Activated T-helper 1 cell treated with anti-CD3 and anti-CD28 coated beads, Interleukin-12 subunit alpha, Interleukin-12 subunit beta, Interleukin-2, Interleukin-4 antibody, amounts not matched to agents 30 ng/mL and 10 ng/mL and 1 ng/mL, durations not matched to agents 14 hours and 24 hours and 36 hours (primary cell): ENCODE measurements at regions not wholly inside any gene's neighbourhood (a gene's known extent, or its start where the extent isn't known, plus 50 kb on each side); places are given as distances from the start of the nearest gene placed in this dataset.
"Not testable (repeated sequence)": the region's sequence is repeated elsewhere in the genome, so short reads cannot be mapped to it uniquely, and the experiment has no call there.

Experiments
- DNase-seq: peaks from one replicate; pipeline ENCODE4 v3.0.0; 2021; ENCODE audit warnings: low spot score
- H3K27ac Mint-ChIP-seq: one replicate; pipeline ENCODE4 v1.8.0; 2021; ENCODE audit warnings: mild to moderate bottlenecking, mixed read lengths
- H3K27me3 Mint-ChIP-seq: one replicate; pipeline ENCODE4 v1.8.0; 2022; ENCODE audit warnings: mild to moderate bottlenecking, moderate library complexity, mixed read lengths; ENCODE audit not compliant: insufficient read depth
- H3K36me3 Mint-ChIP-seq: one replicate; pipeline ENCODE4 v1.8.0; 2021; ENCODE audit warnings: low read depth, mixed read lengths
- H3K4me1 Mint-ChIP-seq: one replicate; pipeline ENCODE4 v1.8.0; 2021; ENCODE audit warnings: low read depth, mixed read lengths
- H3K4me3 Mint-ChIP-seq: one replicate; pipeline ENCODE4 v1.8.0; 2021; ENCODE audit warnings: mild to moderate bottlenecking, moderate library complexity, mixed read lengths
- H3K9me3 Mint-ChIP-seq: one replicate; pipeline ENCODE4 v1.8.0; 2021; ENCODE audit warnings: mixed read lengths
- intact Hi-C: fragments of 100-400 bp; cut with micrococcal nuclease; formaldehyde crosslinking; loops from one replicate; pipeline ENCODE4 v1.15.1; 2024

- DNase-seq: no peak
- intact Hi-C loops: no loop called here
- Mint-ChIP-seq H3K27me3 (no peaks in the 10 kb centered on the region), H3K4me1 (no peaks in the 10 kb centered on the region), H3K9me3 (no peaks in the 10 kb centered on the region), H3K27ac (no peak overlapping the region), H3K4me3 (no peak overlapping the region), H3K36me3 (no peaks in the 10 kb centered on the region)
Measured at GRCh38 chr10:2212244-2212834, 475.0 kb upstream of the ADARB2 start.

- Mint-ChIP-seq H3K27ac (no peak overlapping the region), H3K27me3 (no peaks in the 10 kb centered on the region), H3K9me3 (no peaks in the 10 kb centered on the region), H3K4me3 (no peak overlapping the region), H3K4me1 (no peaks in the 10 kb centered on the region), H3K36me3 (no peaks in the 10 kb centered on the region)
- intact Hi-C loops: no loop called here
- no peak for DNase-seq
Measured at GRCh38 chr10:2210088-2210487, 472.8 kb upstream of the ADARB2 start.

GRCh38 chr10:2208106-2208505, 470.8 kb upstream of the ADARB2 start:
- Mint-ChIP-seq H3K9me3 (no peaks in the 10 kb centered on the region), H3K4me1 (no peaks in the 10 kb centered on the region), H3K36me3 (no peaks in the 10 kb centered on the region), H3K27ac (no peak overlapping the region), H3K27me3 (no peaks in the 10 kb centered on the region), H3K4me3 (no peak overlapping the region)
- intact Hi-C loops: no loop called here
- DNase-seq: no peak

- no peak for DNase-seq
- Mint-ChIP-seq H3K27me3 (no peaks in the 10 kb centered on the region), H3K9me3 (no peaks in the 10 kb centered on the region), H3K4me1 (no peaks in the 10 kb centered on the region), H3K27ac (no peak overlapping the region), H3K36me3 (no peaks in the 10 kb centered on the region), H3K4me3 (no peak overlapping the region)
- intact Hi-C loops: no loop called here
Measured at GRCh38 chr10:2207246-2207922, 470.1 kb upstream of the ADARB2 start.

- DNase-seq: no peak
- H3K4me1 Mint-ChIP-seq: no peaks in the 10 kb centered on the region
- no peaks in the 10 kb centered on the region for H3K36me3 Mint-ChIP-seq
- no peaks in the 10 kb centered on the region for H3K9me3 Mint-ChIP-seq
- no peak overlapping the region for H3K27ac Mint-ChIP-seq
- no peaks in the 10 kb centered on the region for H3K27me3 Mint-ChIP-seq
- H3K4me3 Mint-ChIP-seq: no peak overlapping the region
- intact Hi-C loops: no loop called here
Measured at GRCh38 chr10:2205406-2205805, 468.1 kb upstream of the ADARB2 start.

GRCh38 chr10:2202401-2202800, 465.1 kb upstream of the ADARB2 start:
- no peaks in the 10 kb centered on the region for H3K9me3 Mint-ChIP-seq
- no peak overlapping the region for H3K27ac Mint-ChIP-seq
- H3K4me1 Mint-ChIP-seq: no peaks in the 10 kb centered on the region
- H3K36me3 Mint-ChIP-seq: no peaks in the 10 kb centered on the region
- intact Hi-C loops: no loop called here
- no peak overlapping the region for H3K4me3 Mint-ChIP-seq
- DNase-seq: no peak
- no peaks in the 10 kb centered on the region for H3K27me3 Mint-ChIP-seq

- Mint-ChIP-seq H3K27me3 (no peaks in the 10 kb centered on the region), H3K9me3 (no peaks in the 10 kb centered on the region), H3K27ac (no peak overlapping the region), H3K4me3 (no peak overlapping the region), H3K36me3 (no peaks in the 10 kb centered on the region), H3K4me1 (no peaks in the 10 kb centered on the region)
- no peak for DNase-seq
- intact Hi-C loops: no loop called here
Measured at GRCh38 chr10:2201534-2202099, 464.3 kb upstream of the ADARB2 start.

GRCh38 chr10:2197663-2198062, 460.3 kb upstream of the ADARB2 start:
- DNase-seq: no peak
- Mint-ChIP-seq H3K27me3 (no peaks in the 10 kb centered on the region), H3K9me3 (no peaks in the 10 kb centered on the region), H3K4me3 (no peak overlapping the region), H3K36me3 (no peaks in the 10 kb centered on the region), H3K4me1 (no peaks in the 10 kb centered on the region), H3K27ac (no peak overlapping the region)
- intact Hi-C loops: no loop called here

- no peak overlapping the region for H3K4me3 Mint-ChIP-seq
- H3K9me3 Mint-ChIP-seq: no peaks in the 10 kb centered on the region
- no peaks in the 10 kb centered on the region for H3K36me3 Mint-ChIP-seq
- no peaks in the 10 kb centered on the region for H3K27me3 Mint-ChIP-seq
- H3K27ac Mint-ChIP-seq: no peak overlapping the region
- intact Hi-C loops: no loop called here
- H3K4me1 Mint-ChIP-seq: no peaks in the 10 kb centered on the region
- no peak for DNase-seq
Measured at GRCh38 chr10:2196272-2196671, 458.9 kb upstream of the ADARB2 start.

GRCh38 chr10:2189356-2189755, 452.0 kb upstream of the ADARB2 start:
- H3K27me3 Mint-ChIP-seq, H3K4me3 Mint-ChIP-seq, H3K27ac Mint-ChIP-seq, intact Hi-C loops, DNase-seq, H3K9me3 Mint-ChIP-seq, H3K4me1 Mint-ChIP-seq, H3K36me3 Mint-ChIP-seq: not testable (repeated sequence)

- H3K27me3 Mint-ChIP-seq: no peaks in the 10 kb centered on the region
- no peak overlapping the region for H3K27ac Mint-ChIP-seq
- no peaks in the 10 kb centered on the region for H3K36me3 Mint-ChIP-seq
- H3K4me1 Mint-ChIP-seq: no peaks in the 10 kb centered on the region
- no peak overlapping the region for H3K4me3 Mint-ChIP-seq
- intact Hi-C loops: no loop called here
- no peak for DNase-seq
- H3K9me3 Mint-ChIP-seq: no peaks in the 10 kb centered on the region
Measured at GRCh38 chr10:2188371-2188770, 451.0 kb upstream of the ADARB2 start.

- H3K4me1 Mint-ChIP-seq: no peaks in the 10 kb centered on the region
- no peaks in the 10 kb centered on the region for H3K36me3 Mint-ChIP-seq
- H3K27ac Mint-ChIP-seq: no peak overlapping the region
- no peak for DNase-seq
- intact Hi-C loops: no loop called here
- peaks cover 2% of the 10 kb centered on the region for H3K27me3 Mint-ChIP-seq
- no peak overlapping the region for H3K4me3 Mint-ChIP-seq
- H3K9me3 Mint-ChIP-seq: no peaks in the 10 kb centered on the region
Measured at GRCh38 chr10:2173327-2173726, 436.0 kb upstream of the ADARB2 start.

GRCh38 chr10:2165771-2166460, 428.6 kb upstream of the ADARB2 start:
- no peak overlapping the region for H3K4me3 Mint-ChIP-seq
- no peak for DNase-seq
- no peaks in the 10 kb centered on the region for H3K4me1 Mint-ChIP-seq

More at GRCh38 chr10:2165771-2166460, 428.6 kb upstream of the ADARB2 start:
- H3K9me3 Mint-ChIP-seq: no peaks in the 10 kb centered on the region
- intact Hi-C loops: no loop called here
- H3K27me3 Mint-ChIP-seq: peaks cover 2% of the 10 kb centered on the region
- no peak overlapping the region for H3K27ac Mint-ChIP-seq
- H3K36me3 Mint-ChIP-seq: no peaks in the 10 kb centered on the region
